Lung microvascular endothelial cell (primary cell): ENCODE measurements at regions not wholly inside any gene's neighbourhood (a gene's known extent, or its start where the extent isn't known, plus 50 kb on each side); places are given as distances from the start of the nearest gene placed in this dataset.
"Not testable (repeated sequence)": the region's sequence is repeated elsewhere in the genome, so short reads cannot be mapped to it uniquely, and the experiment has no call there.

Source experiments
- DNase-seq, 2 donors: peaks; one replicate each; pipeline versions ENCODE4 v3.0.0 to v3.0.0-alpha.2; 2010; ENCODE audit warnings: low read depth in 2 of 2

GRCh38 chr4:83923341-83923740 lies 387.4 kb downstream of the GPAT3 start:
- DNase-seq: no peak

DNA sequence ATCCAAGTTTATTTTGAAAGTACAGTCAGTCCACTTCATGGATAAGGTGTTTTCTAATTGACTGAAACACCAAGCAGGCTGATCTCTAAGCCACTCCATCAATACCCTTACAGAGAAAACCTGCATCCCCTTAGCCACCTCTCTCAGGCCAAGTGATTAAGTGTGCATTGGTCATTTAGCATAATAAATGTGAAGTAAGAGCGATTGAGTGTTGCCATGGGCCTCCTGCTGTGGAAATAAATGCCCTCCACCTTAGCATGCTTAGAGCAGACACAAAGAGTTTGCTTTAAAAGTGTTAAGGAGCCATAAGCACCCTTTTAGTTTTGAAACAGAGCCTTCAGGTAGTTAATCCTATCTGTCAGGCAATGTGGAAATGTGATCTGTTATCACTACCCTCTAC lies 386.5 kb downstream of the GPAT3 start:
- DNase-seq: no peak

- DNase-seq: no peak
Observed at GRCh38 chr4:83921124-83921523, 385.2 kb downstream of the GPAT3 start.

- DNase-seq: no peak
Observed at GRCh38 chr4:83920375-83920774, 384.5 kb downstream of the GPAT3 start.

DNA sequence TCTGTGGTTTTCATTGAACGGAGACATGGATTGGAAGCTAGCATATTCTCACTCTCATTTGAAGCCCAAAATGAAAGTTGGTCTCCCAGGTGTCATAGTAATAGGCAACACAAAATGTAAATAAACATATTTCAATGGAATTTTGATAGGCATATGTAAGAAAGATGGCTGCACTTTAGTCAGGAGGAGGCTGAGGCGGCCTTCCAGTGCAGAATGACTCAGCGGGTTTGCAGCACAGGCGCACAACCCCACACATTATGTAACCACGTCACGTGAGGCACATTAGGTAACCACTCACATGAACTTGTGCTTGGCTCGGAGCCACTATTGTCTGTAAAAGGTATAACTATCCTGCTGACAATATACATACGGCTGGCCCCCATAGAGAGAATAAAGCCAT lies 381.7 kb downstream of the GPAT3 start:
- peak; percentile 37 to 42 for DNase-seq

- DNase-seq: no peak
Observed at GRCh38 chr4:83910693-83911092, 374.8 kb downstream of the GPAT3 start.

DNA sequence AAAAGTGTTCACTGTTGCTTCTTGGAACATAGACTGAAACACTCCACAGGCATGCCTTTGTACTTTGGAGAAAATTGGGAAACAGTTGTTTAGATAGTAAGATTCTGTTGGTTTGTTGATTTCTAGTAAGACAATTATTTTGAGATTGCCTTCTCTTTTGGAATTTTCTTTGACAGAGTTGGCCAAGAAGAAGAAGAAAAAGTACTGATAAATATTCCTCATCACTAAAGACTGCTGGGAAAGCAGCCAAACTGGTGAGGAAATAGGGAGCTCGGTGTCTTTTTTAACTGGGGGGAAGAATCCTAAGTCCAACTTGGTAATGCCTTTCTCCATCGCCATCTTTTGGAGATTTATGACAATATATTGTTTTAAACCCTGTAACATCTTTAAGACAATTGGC lies 370.7 kb downstream of the GPAT3 start:
- DNase-seq: no peak

DNA sequence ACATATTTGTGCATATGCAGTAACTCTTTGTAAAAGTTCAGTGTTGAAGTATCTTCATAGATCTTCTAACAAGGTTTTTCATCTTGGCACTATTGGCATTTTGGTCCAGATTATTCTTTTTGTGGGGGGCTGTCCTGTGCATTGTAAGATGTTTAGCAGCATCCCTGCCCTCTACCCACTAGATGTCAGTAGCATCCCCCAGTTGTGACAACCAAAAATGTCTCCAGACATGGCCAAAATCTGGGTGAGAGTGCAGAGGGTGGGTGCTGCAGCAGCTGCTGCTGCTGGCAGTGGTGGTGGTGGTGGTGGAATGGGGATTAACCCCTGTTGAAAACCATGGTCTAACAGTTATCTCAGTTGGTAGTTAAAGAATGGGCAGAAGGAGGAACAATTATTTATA lies 370.0 kb downstream of the GPAT3 start:
- no peak for DNase-seq

DNA sequence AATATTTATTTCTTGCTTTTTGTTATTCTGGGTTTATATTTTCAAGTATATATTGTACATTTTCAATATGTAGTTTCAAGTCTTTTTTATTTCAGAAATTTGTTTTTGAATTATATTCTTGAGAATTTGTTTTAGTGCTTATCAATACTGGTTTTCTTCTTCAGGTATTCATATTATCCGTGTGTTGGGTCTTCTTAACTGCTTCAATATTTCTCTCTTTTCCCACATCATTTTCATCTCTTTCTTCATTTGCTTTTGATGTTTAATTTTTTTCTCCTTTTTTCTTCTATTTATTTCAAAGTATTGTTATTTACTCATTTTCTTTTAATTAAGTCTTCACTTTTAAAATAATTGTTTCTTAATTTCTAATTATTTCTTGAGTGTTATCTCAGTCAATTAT lies 367.8 kb downstream of the GPAT3 start:
- not testable (repeated sequence) for DNase-seq

- DNase-seq: no peak
Observed at GRCh38 chr4:83894831-83895230, 358.9 kb downstream of the GPAT3 start.

GRCh38 chr4:83890816-83891215 lies 354.9 kb downstream of the GPAT3 start:
- DNase-seq: no peak

DNA sequence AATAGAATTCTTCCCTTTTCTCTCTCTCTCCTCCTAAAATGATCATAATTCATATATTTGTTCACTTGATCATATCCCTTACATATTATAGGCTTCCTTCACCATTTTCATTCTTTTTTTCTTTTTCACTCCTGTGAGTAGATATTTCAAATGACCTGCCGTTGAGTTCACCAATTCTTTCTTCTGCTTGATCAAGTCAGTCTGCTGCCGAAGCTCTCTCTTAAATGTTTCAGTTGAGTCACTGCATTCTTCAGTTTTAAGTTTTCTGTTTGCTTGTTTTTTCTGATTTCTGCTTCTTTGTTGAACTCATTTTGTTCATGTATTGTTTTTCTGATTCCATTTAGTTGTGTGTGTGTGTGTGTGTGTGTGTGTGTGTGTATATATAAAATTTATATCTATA lies 354.3 kb downstream of the GPAT3 start:
- DNase-seq: no peak

DNA sequence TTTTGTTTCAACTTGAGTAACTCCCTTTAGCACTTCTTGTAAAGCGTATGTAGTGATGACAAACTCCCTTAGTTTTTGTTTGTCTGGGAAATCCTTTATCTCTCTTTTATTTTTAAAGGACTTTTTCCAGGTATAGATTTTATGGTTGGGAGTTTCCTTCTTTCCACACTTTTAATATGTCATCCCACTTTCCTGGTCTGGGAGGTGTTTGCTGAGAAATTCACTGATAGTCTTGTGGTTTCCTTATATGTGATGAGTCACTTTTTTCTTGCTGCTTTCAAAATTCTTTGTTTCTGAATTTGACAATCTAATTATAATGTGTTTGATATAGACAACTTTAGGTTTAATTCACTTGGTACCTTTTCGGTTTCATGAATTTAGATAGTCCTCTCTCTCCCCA lies 353.9 kb downstream of the GPAT3 start:
- DNase-seq: no peak

GRCh38 chr4:83885256-83886182 lies 349.6 kb downstream of the GPAT3 start:
- DNase-seq: no peak

DNA sequence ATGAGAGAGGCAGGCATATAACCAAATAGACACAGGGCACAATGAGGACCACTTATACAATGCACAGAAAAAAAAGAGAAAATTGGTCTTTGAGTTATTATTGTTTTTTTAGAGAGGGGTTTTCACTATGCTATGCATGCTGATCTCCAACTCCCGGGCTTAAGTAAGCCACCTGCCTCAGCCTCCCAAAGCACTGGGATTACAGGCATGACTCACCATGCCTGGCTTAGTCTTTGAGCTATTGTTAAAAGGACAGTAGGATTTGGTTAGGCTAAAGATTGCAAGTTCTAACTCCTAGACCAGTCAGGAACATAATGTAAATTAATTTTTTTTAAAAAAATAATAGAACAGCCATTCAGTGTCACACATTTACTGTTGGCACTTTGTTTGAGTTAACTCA lies 340.1 kb downstream of the GPAT3 start:
- no peak for DNase-seq

DNA sequence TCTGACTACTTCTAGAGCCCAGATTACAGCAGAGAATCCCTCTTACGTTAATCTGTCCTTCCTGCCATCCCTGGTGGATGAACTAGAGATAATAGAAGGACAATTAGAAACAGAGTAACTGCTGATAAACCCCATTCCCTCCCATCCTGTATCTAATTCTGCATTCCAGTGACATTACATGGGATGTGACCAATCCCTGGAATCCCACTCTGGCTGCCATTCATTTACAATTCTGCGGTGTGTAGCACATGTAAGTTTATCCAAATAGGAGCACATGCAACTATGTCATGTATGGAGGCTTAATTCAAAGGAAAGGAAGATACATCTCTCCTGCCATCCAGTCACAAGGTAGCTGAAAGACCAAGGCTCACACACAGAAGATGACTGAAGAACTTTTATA lies 339.5 kb downstream of the GPAT3 start:
- DNase-seq: no peak

DNA sequence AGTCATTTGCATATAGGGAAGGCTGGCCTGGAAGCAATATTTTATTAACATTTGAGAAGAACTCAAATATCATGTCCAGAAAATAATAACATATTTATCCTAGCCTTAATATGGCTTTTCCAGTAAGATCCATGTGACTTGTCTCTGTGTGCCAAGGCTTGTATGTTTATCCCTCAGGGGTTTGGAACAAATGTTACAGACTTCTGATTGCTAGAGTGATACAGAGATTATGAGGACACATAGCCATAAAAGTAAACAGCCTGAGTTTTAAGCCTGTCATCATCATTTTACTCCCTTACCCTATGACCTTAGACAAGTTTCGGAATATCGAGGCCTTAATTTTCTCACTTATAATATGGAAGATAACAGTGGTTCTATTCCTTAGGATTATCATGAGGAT lies 338.1 kb downstream of the GPAT3 start:
- DNase-seq: no peak

DNA sequence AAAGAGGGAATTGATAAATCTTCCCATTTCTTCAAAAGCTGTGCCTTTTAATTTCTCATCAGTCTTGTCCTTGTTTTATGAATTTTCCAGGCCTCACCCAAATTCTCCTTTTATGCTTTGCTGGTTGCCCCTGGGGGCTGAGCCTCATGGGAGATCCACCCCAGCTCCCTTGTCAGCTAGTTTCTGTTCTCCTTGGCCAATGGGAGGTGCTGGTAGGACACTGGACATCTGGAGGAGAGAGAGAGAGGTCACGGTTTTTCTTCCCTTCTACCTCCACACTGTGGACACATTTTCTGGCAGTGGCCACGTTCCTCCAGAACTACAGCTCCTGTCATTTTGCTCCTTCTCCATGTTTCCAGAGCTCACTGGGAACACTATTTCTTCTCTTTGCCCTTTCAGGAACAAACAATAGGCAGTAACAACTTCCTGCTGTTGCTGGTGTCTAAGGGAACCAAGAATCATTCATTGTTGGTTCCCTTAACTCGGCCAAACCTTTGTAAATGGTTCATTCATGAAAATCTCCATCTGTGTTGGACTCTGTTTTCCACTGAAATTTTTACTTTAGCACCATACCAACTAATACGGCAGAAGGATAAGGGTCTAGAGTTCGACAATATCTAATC lies 334.5 kb downstream of the GPAT3 start:
- no peak for DNase-seq

GRCh38 chr4:83866834-83867621 lies 331.1 kb downstream of the GPAT3 start:
- no peak for DNase-seq

DNA sequence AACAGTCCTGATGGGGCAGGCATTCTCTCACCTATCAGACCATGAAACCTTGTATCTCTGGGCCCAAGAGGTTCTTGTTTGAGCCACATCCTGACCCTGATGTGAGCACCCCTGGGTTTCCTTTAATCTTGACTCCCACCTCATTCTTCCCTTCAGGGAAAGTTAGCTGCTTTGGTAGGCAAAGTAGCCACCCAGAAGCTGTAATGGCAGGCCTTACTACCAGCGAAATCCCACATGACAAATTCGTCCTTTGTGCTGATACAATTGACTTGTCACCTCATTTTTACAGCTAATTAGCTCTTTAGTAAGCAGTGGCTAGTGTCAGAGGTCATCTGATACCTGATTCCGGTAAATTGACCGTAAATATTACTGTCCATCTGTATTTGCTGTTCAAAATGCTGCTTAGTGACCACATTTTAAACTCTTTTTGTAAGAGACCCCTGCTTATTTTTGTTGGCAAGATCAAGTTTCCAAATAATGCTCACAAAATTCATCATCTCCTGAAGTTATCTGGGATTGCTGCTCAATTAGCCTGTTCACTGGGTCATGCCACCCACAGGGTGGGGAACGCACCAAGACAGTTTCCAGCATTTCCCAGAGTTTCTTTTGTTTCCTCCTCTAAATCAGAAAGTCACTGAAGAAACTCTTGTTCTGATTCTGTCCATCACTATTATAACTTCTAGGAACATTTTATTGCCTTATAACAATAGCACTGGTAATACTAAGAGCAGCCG lies 329.7 kb downstream of the GPAT3 start:
- no peak for DNase-seq

DNA sequence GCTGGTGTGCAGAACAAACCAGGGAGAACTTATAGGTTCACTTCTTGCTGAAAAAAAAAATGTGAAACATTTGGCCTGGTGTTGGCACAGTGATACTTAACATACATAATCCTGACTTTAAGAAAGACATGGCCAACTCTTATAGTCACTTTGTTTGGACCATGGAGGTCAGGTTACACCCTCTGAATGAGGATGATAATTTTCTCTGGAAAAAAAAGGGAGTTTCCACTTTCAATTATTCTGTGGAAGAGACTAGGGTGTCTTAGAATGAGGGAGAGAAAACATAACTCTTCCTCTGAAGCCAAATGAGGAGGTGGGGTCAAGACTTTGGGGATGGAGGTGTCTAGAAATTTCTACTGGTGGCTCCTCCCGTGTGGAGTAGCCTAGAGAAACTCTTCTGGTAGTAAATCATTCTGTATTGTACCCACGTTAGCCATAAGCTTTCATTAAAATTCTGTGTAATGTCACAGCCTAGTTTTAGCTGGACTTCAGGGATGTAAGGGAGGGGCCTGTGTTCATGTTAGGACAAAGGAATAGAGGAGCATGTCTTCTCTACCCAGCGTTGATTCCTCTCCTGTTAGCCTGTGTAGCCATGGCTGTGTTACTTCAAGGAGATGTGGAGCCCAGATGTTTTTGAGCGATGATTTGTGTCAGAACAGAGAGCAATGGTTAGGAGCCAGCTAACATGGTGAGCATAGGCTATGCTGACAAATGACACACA lies 328.3 kb downstream of the GPAT3 start:
- DNase-seq: no peak
